ENCODE measurements at regions not wholly inside any gene's neighbourhood (a gene's known extent, or its start where the extent isn't known, plus 50 kb on each side); places are given as distances from the start of the nearest gene placed in this dataset.

GRCh38 chr1:118736322-118736721 is 251.8 kb downstream of the TBX15 start:
- no peak overlapping the region for H3K4me3 ChIP-seq
- no peak for DNase-seq
- intact Hi-C loops (cut with DNase I; ENCODE audit: low total_unique reads), result no loop called here
- peaks cover 0 to 7% (median 3%) of the 10 kb centered on the region in 4 donors for H3K4me1 ChIP-seq
- no peaks in the 10 kb centered on the region for H3K9me3 ChIP-seq
- no peaks in the 10 kb centered on the region for H3K27me3 ChIP-seq
- H3K27ac ChIP-seq, result no peak overlapping the region
- H3K36me3 ChIP-seq, result no peaks in the 10 kb centered on the region
- no peak for TF ChIP-seq CTCF (IDR thresholded peaks at IDR 0.05)

- H3K27ac ChIP-seq, result no peak overlapping the region
- H3K4me3 ChIP-seq, result no peak overlapping the region
- DNase-seq, result no peak
- H3K4me1 ChIP-seq, result no peaks in the 10 kb centered on the region
- intact Hi-C loops (cut with DNase I; ENCODE audit: low total_unique reads), result no loop called here
- no peak for TF ChIP-seq CTCF (IDR thresholded peaks at IDR 0.05)
- no peaks in the 10 kb centered on the region for H3K27me3 ChIP-seq
- no peaks in the 10 kb centered on the region for H3K9me3 ChIP-seq
- no peaks in the 10 kb centered on the region for H3K36me3 ChIP-seq
These were observed 270.2 kb downstream of the TBX15 start for GRCh38 chr1:118717893-118718292.

GRCh38 chr1:118716775-118717174 is 271.4 kb downstream of the TBX15 start:
- no peak for DNase-seq
- H3K4me3 ChIP-seq, result no peak overlapping the region
- intact Hi-C loops (cut with DNase I; ENCODE audit: low total_unique reads), result no loop called here
- H3K4me1 ChIP-seq, result no peaks in the 10 kb centered on the region
- no peaks in the 10 kb centered on the region for H3K9me3 ChIP-seq
- no peaks in the 10 kb centered on the region for H3K36me3 ChIP-seq
- H3K27ac ChIP-seq, result no peak overlapping the region
- H3K27me3 ChIP-seq, result no peaks in the 10 kb centered on the region
- TF ChIP-seq CTCF (IDR thresholded peaks at IDR 0.05), result no peak

GRCh38 chr1:118711356-118711755 is 276.8 kb downstream of the TBX15 start:
- intact Hi-C loops (cut with DNase I; ENCODE audit: low total_unique reads), result no loop called here
- Histone ChIP-seq H3K27me3 (no peaks in the 10 kb centered on the region), H3K36me3 (no peaks in the 10 kb centered on the region), H3K4me1 (no peaks in the 10 kb centered on the region), H3K27ac (no peak overlapping the region), H3K9me3 (no peaks in the 10 kb centered on the region), H3K4me3 (no peak overlapping the region)
- TF ChIP-seq CTCF (IDR thresholded peaks at IDR 0.05), result no peak
- DNase-seq, result no peak

GRCh38 chr1:118698911-118699310 is 289.2 kb downstream of the TBX15 start:
- Histone ChIP-seq H3K4me1 (no peaks in the 10 kb centered on the region), H3K27me3 (no peaks in the 10 kb centered on the region), H3K27ac (no peak overlapping the region), H3K4me3 (no peak overlapping the region), H3K36me3 (no peaks in the 10 kb centered on the region), H3K9me3 (no peaks in the 10 kb centered on the region)
- intact Hi-C loops (cut with DNase I; ENCODE audit: low total_unique reads), result no loop called here
- no peak for TF ChIP-seq CTCF (IDR thresholded peaks at IDR 0.05)
- DNase-seq, result no peak

- no peaks in the 10 kb centered on the region for H3K27me3 ChIP-seq
- TF ChIP-seq CTCF (IDR thresholded peaks at IDR 0.05), result no peak
- no peak for DNase-seq
- H3K4me3 ChIP-seq, result no peak overlapping the region
- no peaks in the 10 kb centered on the region for H3K36me3 ChIP-seq
- H3K4me1 ChIP-seq, result no peaks in the 10 kb centered on the region
- H3K9me3 ChIP-seq, result no peaks in the 10 kb centered on the region
- intact Hi-C loops (cut with DNase I; ENCODE audit: low total_unique reads), result no loop called here
- no peak overlapping the region for H3K27ac ChIP-seq
These were observed 296.0 kb downstream of the TBX15 start for GRCh38 chr1:118692143-118692542.
